ENCODE measurements at regions not wholly inside any gene's neighbourhood (a gene's known extent, or its start where the extent isn't known, plus 50 kb on each side); places are given as distances from the start of the nearest gene placed in this dataset.
"Not testable (repeated sequence)": the region's sequence is repeated elsewhere in the genome, so short reads cannot be mapped to it uniquely, and the experiment has no call there.

- TF ChIP-seq CTCF (IDR thresholded peaks at IDR 0.05), result no peak
- Mint-ChIP-seq H3K9me3 (ENCODE audit: low read depth) (peaks cover 8% of the 10 kb centered on the region), H3K36me3 (ENCODE audit: low read depth) (peaks cover 4% of the 10 kb centered on the region), H3K4me1 (ENCODE audit: low read depth) (no peaks in the 10 kb centered on the region), H3K27me3 (ENCODE audit: low read depth) (peaks cover 15% of the 10 kb centered on the region), H3K4me3 (ENCODE audit: unreplicated experiment) (no peak overlapping the region), H3K27ac (ENCODE audit: unreplicated experiment) (no peak overlapping the region)
- DNase-seq (ENCODE audit: low spot score), result no peak
Observed at GRCh38 chr2:100704711-100705110, 115.2 kb upstream of the NPAS2 start.

GRCh38 chr2:100707016-100707947, 112.7 kb upstream of the NPAS2 start:
- H3K4me3 Mint-ChIP-seq (ENCODE audit: unreplicated experiment), result no peak overlapping the region
- H3K9me3 Mint-ChIP-seq (ENCODE audit: low read depth), result no peaks in the 10 kb centered on the region
- peaks cover 2% of the 10 kb centered on the region for H3K36me3 Mint-ChIP-seq (ENCODE audit: low read depth)
- no peak for DNase-seq (ENCODE audit: low spot score)
- no peaks in the 10 kb centered on the region for H3K4me1 Mint-ChIP-seq (ENCODE audit: low read depth)
- H3K27me3 Mint-ChIP-seq (ENCODE audit: low read depth), result peaks cover 10% of the 10 kb centered on the region
- no peak for TF ChIP-seq CTCF (IDR thresholded peaks at IDR 0.05)
- no peak overlapping the region for H3K27ac Mint-ChIP-seq (ENCODE audit: unreplicated experiment)

- no peak overlapping the region for H3K27ac Mint-ChIP-seq (ENCODE audit: unreplicated experiment)
- no peaks in the 10 kb centered on the region for H3K9me3 Mint-ChIP-seq (ENCODE audit: low read depth)
- no peak for DNase-seq (ENCODE audit: low spot score)
- peaks cover 2% of the 10 kb centered on the region for H3K36me3 Mint-ChIP-seq (ENCODE audit: low read depth)
- TF ChIP-seq CTCF (IDR thresholded peaks at IDR 0.05), result no peak
- no peaks in the 10 kb centered on the region for H3K4me1 Mint-ChIP-seq (ENCODE audit: low read depth)
- peaks cover 10% of the 10 kb centered on the region for H3K27me3 Mint-ChIP-seq (ENCODE audit: low read depth)
- no peak overlapping the region for H3K4me3 Mint-ChIP-seq (ENCODE audit: unreplicated experiment)
Observed at GRCh38 chr2:100708333-100708732, 111.6 kb upstream of the NPAS2 start.

- no peak overlapping the region for H3K27ac Mint-ChIP-seq (ENCODE audit: unreplicated experiment)
- no peaks in the 10 kb centered on the region for H3K4me1 Mint-ChIP-seq (ENCODE audit: low read depth)
- no peaks in the 10 kb centered on the region for H3K27me3 Mint-ChIP-seq (ENCODE audit: low read depth)
- no peak for TF ChIP-seq CTCF (IDR thresholded peaks at IDR 0.05)
- H3K9me3 Mint-ChIP-seq (ENCODE audit: low read depth), result no peaks in the 10 kb centered on the region
- no peak for DNase-seq (ENCODE audit: low spot score)
- no peaks in the 10 kb centered on the region for H3K36me3 Mint-ChIP-seq (ENCODE audit: low read depth)
- no peak overlapping the region for H3K4me3 Mint-ChIP-seq (ENCODE audit: unreplicated experiment)
Observed at GRCh38 chr2:100713106-100713505, 106.8 kb upstream of the NPAS2 start.

GRCh38 chr2:100714396-100715010, 105.4 kb upstream of the NPAS2 start:
- H3K4me1 Mint-ChIP-seq (ENCODE audit: low read depth); H3K36me3 Mint-ChIP-seq (ENCODE audit: low read depth); H3K9me3 Mint-ChIP-seq (ENCODE audit: low read depth); H3K27ac Mint-ChIP-seq (ENCODE audit: unreplicated experiment); H3K27me3 Mint-ChIP-seq (ENCODE audit: low read depth); DNase-seq (ENCODE audit: low spot score); H3K4me3 Mint-ChIP-seq (ENCODE audit: unreplicated experiment): not testable (repeated sequence)

- not testable (repeated sequence) for H3K9me3 Mint-ChIP-seq (ENCODE audit: low read depth); H3K27ac Mint-ChIP-seq (ENCODE audit: unreplicated experiment); DNase-seq (ENCODE audit: low spot score); H3K36me3 Mint-ChIP-seq (ENCODE audit: low read depth); H3K4me1 Mint-ChIP-seq (ENCODE audit: low read depth); H3K27me3 Mint-ChIP-seq (ENCODE audit: low read depth); H3K4me3 Mint-ChIP-seq (ENCODE audit: unreplicated experiment)
Observed at GRCh38 chr2:100715861-100716260, 104.1 kb upstream of the NPAS2 start.
